ENCODE measurements at regions not wholly inside any gene's neighbourhood (a gene's known extent, or its start where the extent isn't known, plus 50 kb on each side); places are given as distances from the start of the nearest gene placed in this dataset.

DNA sequence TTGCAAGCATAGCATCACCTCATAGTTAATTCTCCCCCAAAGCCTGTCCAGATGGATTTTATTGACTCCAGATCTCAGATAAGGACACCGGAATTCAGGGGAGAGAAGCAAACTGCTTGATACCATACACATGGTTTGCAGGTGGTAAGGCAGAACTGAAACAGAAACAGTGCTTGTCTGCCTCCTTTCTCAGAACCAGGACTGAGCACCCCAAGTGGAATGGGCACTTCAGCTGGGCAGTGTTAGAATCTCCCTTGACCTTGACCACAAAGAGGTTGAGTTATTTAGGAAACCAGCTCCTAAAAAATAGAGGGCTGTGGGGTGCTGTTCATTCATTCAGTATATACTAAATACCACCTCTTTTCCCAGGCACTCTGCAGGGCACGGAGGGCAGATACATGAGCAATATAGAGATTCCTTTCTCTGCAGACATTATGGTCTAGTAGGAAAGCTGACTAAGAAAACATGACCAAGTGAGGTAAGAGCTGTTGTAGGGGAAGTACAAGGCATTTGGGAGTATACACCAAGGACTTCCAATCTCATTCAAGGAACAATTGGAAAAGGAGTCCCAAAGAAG, 185.2 kb downstream of the C1orf94 start:
- H3K9me3 ChIP-seq: no peaks in the 10 kb centered on the region
- H3K36me3 ChIP-seq: no peaks in the 10 kb centered on the region
- intact Hi-C loops (cut with DNase I): no loop called here
- peak; percentile 72 for DNase-seq (ENCODE audit: extremely low spot score)
- H3K27me3 ChIP-seq: peaks cover 0 to 44% (median 0%) of the 10 kb centered on the region in 4 donors
- no peaks in the 10 kb centered on the region for H3K4me1 ChIP-seq
- no peak for TF ChIP-seq EP300 (IDR thresholded peaks at IDR 0.05)
- TF ChIP-seq, protein P1, sequence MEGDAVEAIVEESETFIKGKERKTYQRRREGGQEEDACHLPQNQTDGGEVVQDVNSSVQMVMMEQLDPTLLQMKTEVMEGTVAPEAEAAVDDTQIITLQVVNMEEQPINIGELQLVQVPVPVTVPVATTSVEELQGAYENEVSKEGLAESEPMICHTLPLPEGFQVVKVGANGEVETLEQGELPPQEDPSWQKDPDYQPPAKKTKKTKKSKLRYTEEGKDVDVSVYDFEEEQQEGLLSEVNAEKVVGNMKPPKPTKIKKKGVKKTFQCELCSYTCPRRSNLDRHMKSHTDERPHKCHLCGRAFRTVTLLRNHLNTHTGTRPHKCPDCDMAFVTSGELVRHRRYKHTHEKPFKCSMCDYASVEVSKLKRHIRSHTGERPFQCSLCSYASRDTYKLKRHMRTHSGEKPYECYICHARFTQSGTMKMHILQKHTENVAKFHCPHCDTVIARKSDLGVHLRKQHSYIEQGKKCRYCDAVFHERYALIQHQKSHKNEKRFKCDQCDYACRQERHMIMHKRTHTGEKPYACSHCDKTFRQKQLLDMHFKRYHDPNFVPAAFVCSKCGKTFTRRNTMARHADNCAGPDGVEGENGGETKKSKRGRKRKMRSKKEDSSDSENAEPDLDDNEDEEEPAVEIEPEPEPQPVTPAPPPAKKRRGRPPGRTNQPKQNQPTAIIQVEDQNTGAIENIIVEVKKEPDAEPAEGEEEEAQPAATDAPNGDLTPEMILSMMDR (IDR thresholded peaks at IDR 0.05): no peak
- no peak for TF ChIP-seq POLR2AphosphoS5 (IDR thresholded peaks at IDR 0.05)
- TF ChIP-seq POLR2A (IDR thresholded peaks at IDR 0.05; ENCODE audit: low read depth): no peak
- H3K4me3 ChIP-seq: no peak overlapping the region
- no peak overlapping the region for H3K27ac ChIP-seq (replicated peaks in 1 of 4)
- WGBS: 50% methylated on average over 2 of the region's 2 CpGs

DNA sequence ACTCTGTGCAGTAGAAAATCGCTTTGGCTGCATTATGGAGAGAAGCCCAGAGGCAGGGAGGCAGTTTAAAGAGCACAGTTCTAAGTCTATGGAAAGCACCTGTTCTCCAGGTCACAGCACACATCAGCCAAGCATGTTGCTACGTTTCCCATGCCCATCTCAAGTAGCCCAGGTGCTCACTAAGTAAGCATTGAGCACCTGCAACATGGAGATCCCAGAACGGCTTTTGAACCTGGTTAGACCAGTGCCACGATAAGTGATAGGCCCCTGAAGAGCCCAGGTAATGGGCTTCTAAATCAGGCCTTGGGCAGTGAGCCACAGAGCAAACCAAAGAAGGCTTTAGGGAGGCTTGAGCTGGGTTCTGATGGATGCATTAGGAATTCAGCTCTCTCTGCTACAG, 186.2 kb downstream of the C1orf94 start:
- intact Hi-C loops (cut with DNase I): no loop called here
- H3K27me3 ChIP-seq: peaks cover 0 to 41% (median 0%) of the 10 kb centered on the region in 4 donors

DNA sequence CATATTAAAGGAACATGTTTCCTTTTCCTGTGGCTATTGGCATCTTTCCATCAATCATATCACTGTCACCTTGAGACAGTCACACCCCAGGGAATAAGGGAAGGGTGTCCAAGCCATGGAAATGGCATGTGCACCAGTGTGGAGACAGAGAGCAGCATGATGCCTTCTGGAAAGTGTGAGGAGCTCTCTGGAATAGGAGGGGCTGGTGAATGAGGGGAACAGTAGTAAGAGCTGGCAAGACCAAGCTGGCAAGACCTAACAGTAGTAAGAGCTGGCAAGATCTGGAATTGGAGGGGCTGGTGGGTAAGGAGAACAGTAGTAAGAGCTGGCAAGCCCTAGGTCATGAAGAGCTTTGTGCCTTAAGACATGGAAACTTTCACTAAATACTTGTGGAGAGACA, 186.7 kb downstream of the C1orf94 start:
- no peak for TF ChIP-seq POLR2A (IDR thresholded peaks at IDR 0.05; ENCODE audit: low read depth)
- TF ChIP-seq, protein P1 (IDR thresholded peaks at IDR 0.05): no peak
- no peak for TF ChIP-seq EP300 (IDR thresholded peaks at IDR 0.05)
- TF ChIP-seq POLR2AphosphoS5 (IDR thresholded peaks at IDR 0.05): no peak
- intact Hi-C loops (cut with DNase I): no loop called here
- H3K36me3 ChIP-seq: no peaks in the 10 kb centered on the region

More for the DNA sequence above, 186.2 kb downstream of the C1orf94 start:
- DNase-seq (ENCODE audit: extremely low spot score): peak; percentile 75
- Histone ChIP-seq H3K27ac (replicated peaks in 1 of 4) (no peak overlapping the region), H3K9me3 (no peaks in the 10 kb centered on the region), H3K36me3 (no peaks in the 10 kb centered on the region), H3K4me3 (no peak overlapping the region), H3K4me1 (no peaks in the 10 kb centered on the region)
- TF ChIP-seq EP300 (IDR thresholded peaks at IDR 0.05): no peak
- no peak for TF ChIP-seq POLR2A (IDR thresholded peaks at IDR 0.05; ENCODE audit: low read depth)
- no peak for TF ChIP-seq POLR2AphosphoS5 (IDR thresholded peaks at IDR 0.05)
- TF ChIP-seq, protein P1 (IDR thresholded peaks at IDR 0.05): no peak
- 94% methylated on average over 4 of the region's 4 CpGs for WGBS

DNA sequence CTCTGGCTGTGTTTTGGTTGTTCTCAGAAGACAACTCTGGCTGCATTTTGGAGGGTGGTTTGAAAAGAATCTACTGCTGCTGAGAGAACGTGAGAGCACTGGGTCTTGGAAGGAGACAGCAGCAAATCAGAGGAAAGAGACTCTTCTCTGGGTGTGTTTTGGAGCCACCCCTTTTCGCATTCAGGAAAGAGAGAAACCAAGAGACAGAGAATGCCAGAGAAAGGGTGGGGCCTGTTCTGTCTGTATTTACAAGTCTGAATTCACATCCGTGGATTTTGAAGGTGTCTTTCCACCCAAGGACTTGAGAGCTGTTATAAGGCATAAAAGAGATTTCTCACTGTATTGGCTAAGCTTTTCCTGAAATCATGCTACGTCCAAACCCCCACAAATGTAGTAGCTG, 187.2 kb downstream of the C1orf94 start:
- intact Hi-C loops (cut with DNase I): no loop called here
- H3K27me3 ChIP-seq: peaks cover 0 to 35% (median 0%) of the 10 kb centered on the region in 4 donors
- no peaks in the 10 kb centered on the region for H3K4me1 ChIP-seq
- H3K4me3 ChIP-seq: no peak overlapping the region
- no peak for TF ChIP-seq EP300 (IDR thresholded peaks at IDR 0.05)
- no peaks in the 10 kb centered on the region for H3K36me3 ChIP-seq
- no peaks in the 10 kb centered on the region for H3K9me3 ChIP-seq
- H3K27ac ChIP-seq (replicated peaks in 1 of 4): no peak overlapping the region
- WGBS: 47% methylated on average over 4 of the region's 4 CpGs
- DNase-seq (ENCODE audit: extremely low spot score): peak; percentile 75

More for the DNA sequence above, 186.7 kb downstream of the C1orf94 start:
- H3K27ac ChIP-seq (replicated peaks in 1 of 4): no peak overlapping the region
- H3K4me1 ChIP-seq: no peaks in the 10 kb centered on the region
- DNase-seq (ENCODE audit: extremely low spot score): peak; percentile 64
- no peaks in the 10 kb centered on the region for H3K9me3 ChIP-seq
- peaks cover 0 to 37% (median 0%) of the 10 kb centered on the region in 4 donors for H3K27me3 ChIP-seq
- no peak overlapping the region for H3K4me3 ChIP-seq

DNA sequence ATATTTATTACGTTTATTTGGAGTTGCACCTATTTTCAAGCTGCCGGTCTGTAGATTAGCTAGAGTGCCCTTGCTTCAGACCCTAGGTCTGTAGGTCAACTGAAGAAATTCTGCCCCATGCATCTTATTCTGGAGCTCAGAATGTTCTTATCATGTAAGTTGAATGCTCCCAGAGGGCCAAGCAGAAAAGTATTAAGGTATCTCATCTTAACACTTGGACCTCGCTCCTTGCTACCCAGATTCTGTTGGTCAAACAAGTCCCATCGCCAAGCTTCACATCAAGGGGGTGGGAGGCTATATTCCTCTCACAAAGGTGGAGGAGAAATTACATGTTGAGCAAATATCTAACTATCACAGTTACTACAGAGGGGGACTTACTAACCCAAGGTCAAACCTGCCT, 187.7 kb downstream of the C1orf94 start:
- Histone ChIP-seq H3K4me3 (no peak overlapping the region), H3K27me3 (peaks cover 0 to 30% (median 0%) of the 10 kb centered on the region in 4 donors), H3K4me1 (no peaks in the 10 kb centered on the region), H3K36me3 (no peaks in the 10 kb centered on the region), H3K9me3 (no peaks in the 10 kb centered on the region), H3K27ac (replicated peaks in 1 of 4) (no peak overlapping the region)
- TF ChIP-seq, protein P1 (IDR thresholded peaks at IDR 0.05): no peak
- TF ChIP-seq EP300 (IDR thresholded peaks at IDR 0.05) (no peak), POLR2A (IDR thresholded peaks at IDR 0.05; ENCODE audit: low read depth) (no peak), POLR2AphosphoS5 (IDR thresholded peaks at IDR 0.05) (no peak)
- 92% methylated on average over 4 of the region's 4 CpGs for WGBS
- DNase-seq (ENCODE audit: extremely low spot score): peak; percentile 72
- intact Hi-C loops (cut with DNase I): no loop called here

Data from esophagus muscularis mucosa (tissue), 4 donors.